GM21367 (cell line): ENCODE measurements at regions not wholly inside any gene's neighbourhood (a gene's known extent, or its start where the extent isn't known, plus 50 kb on each side); places are given as distances from the start of the nearest gene placed in this dataset.

ENCODE experiments used
- ATAC-seq: cut with Tn5 transposase; IDR thresholded peaks from one replicate; pipeline ENCODE4 v1.9.1; 2021; ENCODE audit not compliant: unreplicated experiment

DNA sequence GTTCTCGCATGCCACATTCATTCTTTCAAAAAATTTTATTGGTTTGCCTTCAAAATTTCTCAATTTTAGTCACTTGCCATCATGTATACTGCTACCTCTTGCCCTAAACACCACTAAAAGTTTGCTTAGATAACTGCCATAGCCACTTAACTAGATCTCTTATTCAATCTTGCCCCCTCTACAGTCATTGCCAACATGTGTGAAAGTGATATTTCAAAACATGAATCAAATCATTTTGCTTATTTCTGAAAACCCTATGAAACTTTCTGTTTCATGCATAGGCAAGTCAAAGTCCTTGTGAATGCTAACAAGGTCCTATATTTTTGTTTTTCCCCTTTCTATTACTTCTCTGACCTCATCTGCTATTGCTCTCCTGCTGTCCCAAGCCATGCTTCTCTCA, 397.1 kb downstream of the KCNJ3 start:
- no peak for ATAC-seq

GRCh38 chr2:155080373-155080772, 381.9 kb downstream of the KCNJ3 start:
- ATAC-seq = no peak

- no peak for ATAC-seq
Measured at GRCh38 chr2:155070489-155070888, 372.0 kb downstream of the KCNJ3 start.

- no peak for ATAC-seq
Measured at GRCh38 chr2:155062922-155063258, 364.4 kb downstream of the KCNJ3 start.

DNA sequence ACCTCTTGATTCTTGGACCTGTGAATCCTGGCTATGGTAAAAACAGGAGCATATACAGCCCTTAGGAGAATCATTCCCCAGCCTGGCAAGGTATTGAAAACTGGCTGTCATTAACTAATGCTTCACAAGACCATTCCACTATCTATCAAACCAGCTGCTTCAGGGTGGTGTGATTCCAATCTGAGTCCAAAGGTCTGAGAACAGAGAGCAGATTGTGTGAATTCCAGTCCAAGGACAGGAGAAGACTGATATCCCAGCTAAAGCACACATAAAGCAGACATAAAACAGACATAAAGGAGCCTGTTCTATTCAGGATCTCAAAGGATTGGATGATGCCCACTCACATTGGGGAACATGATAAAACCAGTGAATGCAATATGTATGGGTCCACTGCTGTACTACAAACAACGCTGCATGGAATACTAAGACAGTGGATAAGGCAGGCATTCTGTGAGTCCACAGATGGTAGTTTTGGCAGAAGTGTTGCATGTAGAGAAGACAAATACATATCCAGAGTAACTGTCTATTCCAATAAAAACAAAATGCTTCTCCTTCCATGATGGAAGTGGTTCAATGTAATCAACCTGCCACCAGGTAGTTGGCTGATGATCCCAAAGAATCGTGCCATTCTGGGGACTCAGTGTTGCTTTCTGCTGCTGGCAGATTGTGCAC, 363.9 kb downstream of the KCNJ3 start:
- ATAC-seq = no peak

GRCh38 chr2:155060896-155061295, 362.4 kb downstream of the KCNJ3 start:
- no peak for ATAC-seq

DNA sequence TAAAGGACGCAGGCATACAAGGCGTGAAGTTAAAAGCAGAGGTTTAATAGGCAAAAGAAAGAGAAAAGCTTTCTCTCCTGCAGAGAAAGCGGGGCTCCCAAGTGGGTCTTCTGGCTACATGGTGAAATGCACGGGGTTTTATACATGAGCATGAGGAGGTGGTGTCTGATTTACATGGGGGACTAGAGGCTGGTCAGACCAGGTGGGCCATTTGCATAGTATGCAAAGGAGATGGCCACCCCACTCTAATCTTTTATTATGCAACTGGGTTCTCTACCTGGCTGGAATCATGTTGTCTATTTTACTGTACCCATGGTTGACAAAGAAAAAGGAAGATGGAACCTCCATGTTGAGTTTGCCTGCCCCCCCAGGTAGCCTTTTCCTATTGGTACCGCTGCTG, 356.2 kb downstream of the KCNJ3 start:
- no peak for ATAC-seq

- no peak for ATAC-seq
Measured at GRCh38 chr2:155043097-155043496, 344.6 kb downstream of the KCNJ3 start.

GRCh38 chr2:155035308-155035707, 336.8 kb downstream of the KCNJ3 start:
- no peak for ATAC-seq

DNA sequence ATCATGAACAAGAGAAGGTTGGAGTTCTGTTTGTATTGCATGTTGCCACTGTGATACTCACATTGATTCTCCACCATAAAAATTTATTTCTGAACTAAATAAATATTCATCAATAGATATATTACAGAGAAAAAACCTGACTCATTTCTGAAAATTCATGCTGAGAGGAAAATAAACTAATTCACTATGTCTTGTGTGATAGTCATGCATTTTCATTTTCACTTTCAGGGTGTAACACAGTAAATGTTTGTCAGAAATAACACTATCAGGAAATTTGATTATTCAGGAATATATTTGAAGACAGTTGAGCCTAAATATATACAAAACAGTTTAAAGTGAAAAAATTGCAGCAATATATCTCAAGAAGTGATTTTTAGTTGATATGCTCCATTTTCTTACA, 335.2 kb downstream of the KCNJ3 start:
- ATAC-seq = no peak

GRCh38 chr2:155030296-155030695, 331.8 kb downstream of the KCNJ3 start:
- ATAC-seq = no peak

DNA sequence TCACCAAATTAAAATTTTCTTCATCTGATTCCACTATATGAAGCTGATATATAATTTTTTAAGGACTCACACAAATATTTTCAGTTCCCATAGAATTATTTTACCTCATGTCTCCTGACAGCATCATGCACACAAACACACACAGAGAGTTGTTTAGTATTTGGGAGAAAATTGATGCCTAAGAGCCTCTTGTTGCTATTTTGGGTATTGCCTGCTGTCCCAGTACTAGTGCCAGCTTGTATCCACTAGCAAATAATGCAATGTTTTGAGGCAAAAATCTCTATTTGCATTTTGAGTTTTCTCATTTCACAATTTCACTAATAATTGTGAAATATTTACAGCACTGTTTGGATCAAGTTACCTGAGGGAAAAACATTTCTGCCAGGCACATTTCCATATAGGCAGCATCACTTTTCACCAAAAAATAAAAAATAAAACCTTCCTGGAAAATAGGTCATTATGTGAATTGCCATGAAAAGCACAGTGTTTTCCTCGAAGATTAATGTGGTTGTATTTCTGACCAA, 328.2 kb downstream of the KCNJ3 start:
- no peak for ATAC-seq

DNA sequence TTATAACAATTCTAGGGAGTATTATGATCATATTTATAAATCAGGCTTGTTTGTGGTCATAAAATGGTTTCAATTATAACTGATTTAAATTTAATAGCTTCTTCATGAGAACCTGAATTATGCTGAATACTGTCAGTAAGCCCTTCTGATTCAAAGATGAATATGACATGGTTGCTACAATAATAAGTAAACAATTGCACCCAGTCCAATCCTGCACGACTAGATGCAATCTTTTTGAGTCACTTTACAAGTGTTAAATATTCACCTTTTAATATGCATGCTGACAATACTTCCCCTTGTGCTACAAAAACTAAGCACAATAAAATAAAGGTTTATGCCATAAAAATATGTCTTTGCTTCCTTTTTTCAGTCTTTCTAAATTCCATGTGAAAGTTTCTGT, 325.2 kb downstream of the KCNJ3 start:
- no peak for ATAC-seq

DNA sequence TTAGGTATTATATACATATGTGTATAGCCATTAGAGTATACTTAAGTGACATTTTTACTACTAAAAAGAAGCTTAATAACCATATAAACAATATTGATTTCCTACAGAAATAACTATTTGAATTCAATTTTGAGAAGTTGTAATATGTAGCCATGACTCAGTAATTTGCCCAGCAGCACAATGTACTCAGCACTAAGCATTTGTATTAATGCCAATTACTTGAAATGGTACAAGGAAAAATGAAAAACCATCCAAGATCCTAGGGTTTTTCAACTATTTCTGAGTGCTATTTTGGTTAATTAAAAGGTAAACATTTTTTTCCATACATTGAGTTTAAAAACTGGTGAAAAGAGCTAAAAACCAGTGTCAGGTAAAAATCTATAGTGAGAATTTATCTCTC, 324.0 kb downstream of the KCNJ3 start:
- no peak for ATAC-seq

DNA sequence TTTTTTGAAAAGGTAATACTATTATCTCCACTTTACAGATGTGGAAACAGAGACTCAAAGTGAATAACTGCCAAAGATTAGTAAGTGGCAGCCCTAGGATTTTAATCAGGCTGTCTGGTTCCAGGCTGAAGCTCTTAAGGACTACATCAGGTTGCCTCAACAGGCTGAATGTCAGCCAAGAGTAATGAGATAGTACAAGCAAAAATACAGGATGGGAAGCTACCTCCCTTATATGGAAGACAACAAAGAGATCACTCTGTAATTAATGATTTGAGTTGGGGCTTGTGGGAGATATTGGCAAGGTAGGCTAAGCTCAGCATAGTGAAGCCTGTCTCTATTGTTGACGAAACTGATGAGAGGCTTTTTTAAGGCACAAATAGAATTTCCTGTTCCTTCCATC, 323.1 kb downstream of the KCNJ3 start:
- ATAC-seq = no peak

DNA sequence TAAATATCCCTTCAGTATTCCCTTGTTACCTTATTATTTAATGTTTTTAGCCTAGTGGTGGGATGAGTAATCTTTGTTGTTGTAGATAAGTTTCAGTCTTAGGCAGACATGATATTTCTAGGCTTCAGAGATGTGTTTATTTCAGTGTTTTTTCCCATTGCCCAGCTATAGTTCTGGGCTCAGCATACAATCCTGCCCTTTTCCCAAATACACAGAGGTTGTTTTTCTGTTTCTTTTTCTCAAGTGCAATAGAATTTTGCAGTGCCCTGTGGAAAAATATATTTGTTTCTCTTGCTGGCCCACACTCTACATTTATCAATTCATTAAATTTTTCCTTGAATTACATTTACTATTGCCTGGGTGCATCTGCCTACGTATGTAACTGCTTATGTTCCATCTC, 321.8 kb downstream of the KCNJ3 start:
- ATAC-seq = no peak

DNA sequence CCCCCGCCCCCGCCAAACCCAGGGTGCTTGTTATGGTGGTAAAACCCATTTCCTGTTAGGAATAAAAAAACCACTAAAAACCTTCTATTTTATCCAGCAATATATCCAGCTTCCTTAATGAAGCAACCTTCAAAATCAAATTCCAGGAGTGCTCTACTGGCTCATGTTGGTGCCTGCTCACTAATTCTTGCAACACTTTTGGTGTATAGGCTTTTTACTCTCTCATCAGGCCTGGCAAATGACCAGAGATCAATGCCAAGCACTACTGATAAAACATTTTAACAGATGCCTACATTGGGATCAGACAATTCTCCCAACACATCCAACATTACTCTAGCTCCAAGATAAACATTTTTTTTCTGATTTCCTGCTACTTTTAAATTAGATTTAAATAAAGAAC, 312.4 kb downstream of the KCNJ3 start:
- no peak for ATAC-seq

- ATAC-seq = no peak
Measured at GRCh38 chr2:154995361-154995760, 296.9 kb downstream of the KCNJ3 start.

- no peak for ATAC-seq
Measured at GRCh38 chr2:154992826-154993225, 294.3 kb downstream of the KCNJ3 start.

- no peak for ATAC-seq
Measured at GRCh38 chr2:154978710-154979109, 280.2 kb downstream of the KCNJ3 start.

DNA sequence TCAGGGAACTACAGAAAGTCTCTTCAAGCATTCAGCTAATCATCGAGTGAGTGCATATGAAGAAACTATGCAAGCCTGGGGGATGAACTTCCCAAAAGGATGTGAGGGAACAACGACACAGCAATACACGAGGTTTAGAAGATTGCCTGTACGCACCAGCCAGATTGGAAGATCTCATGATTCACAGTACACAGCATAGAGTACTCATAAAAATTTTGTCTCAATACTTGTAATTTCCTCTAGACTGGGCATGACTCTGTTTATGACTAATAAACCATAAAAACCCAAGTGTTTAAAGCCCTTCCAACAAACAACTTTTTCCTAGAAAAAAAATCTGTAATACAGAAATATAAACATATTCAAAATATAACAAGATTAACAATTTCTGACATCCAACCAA, 279.7 kb downstream of the KCNJ3 start:
- ATAC-seq = no peak

DNA sequence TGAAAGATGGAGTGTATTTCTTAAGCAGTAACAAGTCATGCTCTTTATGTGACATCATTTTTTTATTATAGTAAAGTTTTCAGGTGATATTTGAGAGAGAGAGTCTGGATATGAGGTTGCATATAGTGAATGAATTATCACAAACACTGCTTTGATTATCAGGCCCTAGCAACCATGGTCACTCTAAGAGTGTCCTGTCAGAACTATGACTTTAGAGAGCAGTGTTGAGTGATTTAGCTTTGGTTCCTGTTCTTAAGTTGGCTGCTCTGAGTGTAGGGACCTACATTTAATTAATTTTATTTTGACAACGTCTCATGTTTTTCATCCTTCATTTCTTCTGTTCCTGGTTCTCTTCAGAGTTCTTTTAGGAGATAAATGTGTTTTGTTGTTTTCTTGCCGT, 275.5 kb downstream of the KCNJ3 start:
- ATAC-seq = no peak

GRCh38 chr2:154963511-154963910, 265.0 kb downstream of the KCNJ3 start:
- ATAC-seq = no peak
